Anterior cingulate cortex (tissue), 58 donors: ENCODE measurements at regions not wholly inside any gene's neighbourhood (a gene's known extent, or its start where the extent isn't known, plus 50 kb on each side); places are given as distances from the start of the nearest gene placed in this dataset.

Experiments
- DNase-seq, 58 donors: peaks; one replicate each; lab custom pipeline; 2025; lab: John Stamatoyannopoulos, UW

DNA sequence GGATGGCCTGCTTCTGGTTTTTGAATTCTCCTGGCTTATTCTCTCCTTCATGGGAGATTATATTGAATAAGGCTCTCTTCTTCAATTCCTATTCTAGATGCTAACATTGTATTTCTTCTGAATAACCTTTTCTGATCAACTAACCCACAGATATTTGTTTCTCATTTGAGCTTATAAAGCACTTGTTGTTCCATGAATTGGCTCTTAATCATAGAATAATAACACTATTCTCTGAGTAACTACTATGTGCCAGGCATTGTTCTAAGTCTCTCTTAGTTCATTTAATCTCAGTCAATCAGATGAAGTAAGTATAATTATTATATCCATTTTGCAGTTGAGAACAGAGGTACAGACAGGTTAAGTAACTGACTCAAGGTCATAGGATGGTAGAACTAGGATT is 136.3 kb upstream of the MLIP start:
- no peak for DNase-seq

DNA sequence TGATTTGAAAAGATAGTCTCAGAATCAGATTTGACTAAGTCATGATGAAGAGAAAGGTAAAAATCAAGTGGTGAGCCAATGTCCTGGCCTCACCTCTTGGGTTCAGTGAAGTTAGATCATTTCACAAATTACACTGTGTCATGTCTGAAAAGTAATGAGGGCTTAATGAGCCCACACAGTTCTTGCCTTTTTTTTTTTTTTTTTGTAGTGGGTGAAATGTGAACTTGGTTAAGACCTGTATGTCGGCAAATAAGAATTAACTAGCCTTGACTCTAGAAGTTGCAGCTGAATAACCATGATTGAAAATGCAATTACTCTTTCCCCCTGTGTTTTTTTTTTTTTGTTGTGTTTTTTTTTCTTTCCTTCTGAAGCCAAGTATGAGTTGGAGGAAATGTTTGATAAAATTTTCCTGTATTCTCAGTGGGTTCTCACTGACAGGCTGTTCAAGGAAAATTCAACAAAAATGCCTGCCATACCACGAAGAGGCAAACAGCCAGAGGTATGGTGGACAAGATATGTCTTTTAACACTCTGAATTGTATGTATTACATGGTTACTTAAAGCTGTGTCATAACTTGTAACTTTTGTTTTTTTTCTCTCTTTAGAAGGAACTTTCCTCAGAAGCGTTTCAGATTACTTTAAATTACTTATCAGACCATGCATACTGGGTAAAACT is 135.2 kb upstream of the MLIP start:
- DNase-seq = no peak

DNA sequence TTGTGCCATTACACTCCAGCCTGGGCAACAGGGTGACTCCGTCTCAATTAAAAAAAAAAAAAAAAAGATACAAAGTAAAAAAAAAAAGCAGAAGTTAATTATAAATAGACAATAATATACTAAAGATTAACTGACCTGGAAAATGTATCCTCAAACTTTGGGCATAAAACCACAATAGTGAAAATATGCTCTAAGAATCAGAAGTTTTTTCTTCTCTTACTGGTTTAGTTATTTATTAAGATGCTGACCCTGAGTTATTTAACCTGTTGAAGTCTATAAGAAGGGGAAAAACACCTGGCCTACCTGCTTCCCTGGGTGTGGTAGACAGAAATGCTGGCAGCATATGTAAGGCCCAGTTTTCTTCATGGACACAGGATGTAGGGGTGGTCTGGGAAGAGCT is 133.7 kb upstream of the MLIP start:
- no peak for DNase-seq

DNA sequence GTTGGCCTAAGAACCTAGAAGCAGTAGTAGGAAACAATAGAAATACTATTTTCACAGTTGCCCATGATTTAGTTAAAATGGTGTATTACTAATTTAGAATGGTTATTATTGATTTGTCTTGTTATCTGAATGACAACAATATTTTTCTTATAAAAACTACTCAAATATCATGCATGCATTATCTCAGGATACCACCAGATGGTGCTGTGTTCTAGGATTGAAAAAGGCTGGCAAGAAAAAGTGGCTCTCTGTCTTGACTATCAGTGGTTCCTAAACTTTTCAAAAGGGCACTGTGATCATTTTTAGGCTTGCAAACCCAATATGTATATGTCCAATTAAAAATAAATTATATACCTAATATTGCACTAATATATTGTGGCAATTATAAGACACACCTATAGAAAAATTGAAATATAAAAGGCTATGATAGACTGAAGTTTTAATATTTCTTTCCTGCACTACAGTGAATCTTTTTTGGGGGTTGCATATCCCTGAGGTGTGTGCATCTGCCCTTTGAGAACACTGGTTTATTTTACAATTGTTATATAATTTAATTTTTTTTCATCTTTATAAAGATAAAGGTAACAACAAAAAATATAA is 131.7 kb upstream of the MLIP start:
- peak in 5 of 58 donors; percentile 1 to 45 (median 6) for DNase-seq

DNA sequence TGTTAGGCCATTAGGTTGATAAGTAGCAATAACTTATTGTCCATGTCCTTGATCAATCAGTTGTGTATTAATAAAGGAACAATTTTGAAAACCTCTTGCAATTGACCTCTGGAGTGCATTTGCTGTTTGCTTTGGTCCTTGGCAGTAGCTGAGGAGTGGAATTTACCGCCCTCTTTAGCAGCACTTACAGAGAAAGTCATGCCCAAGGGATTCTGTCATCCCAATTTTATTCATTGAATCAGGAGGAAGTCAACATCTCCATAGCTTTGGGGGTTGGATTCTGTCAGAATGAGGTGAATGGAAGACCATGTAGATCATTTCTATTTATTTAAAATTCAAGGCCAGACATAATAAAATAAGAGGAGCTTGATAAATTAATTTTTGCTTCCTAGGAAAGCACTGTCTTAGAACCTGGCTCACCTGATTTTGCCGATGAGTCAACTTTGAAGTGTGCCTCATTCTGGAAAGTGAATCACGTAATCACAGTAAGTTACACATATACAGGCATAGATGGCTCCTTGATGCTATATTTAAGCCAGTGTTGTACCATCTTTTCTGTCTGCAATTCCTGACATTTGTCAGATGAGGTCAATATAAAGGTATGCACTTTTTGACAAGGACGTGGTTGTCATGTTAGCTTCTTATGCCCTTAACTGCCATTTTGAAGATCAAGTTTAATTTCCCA is 128.7 kb upstream of the MLIP start:
- no peak for DNase-seq

DNA sequence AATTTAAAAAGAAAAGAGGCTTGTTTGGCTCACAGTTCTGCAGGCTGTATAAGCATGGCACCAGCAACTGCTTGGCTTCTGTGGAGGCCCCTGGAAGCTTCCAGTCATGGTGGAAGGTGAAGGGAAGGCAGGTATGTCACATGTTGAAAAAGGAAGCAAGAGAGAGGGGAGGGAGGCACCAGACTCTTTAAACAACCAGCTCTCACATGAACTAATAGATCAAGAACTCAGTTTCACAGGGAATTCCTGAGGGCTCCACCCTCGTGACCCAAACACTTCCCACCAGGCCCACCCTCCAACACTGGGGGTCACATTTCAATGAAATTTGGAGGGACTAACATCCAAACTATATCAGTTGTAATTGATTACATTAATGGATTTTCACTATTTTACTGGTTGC is 127.9 kb upstream of the MLIP start:
- no peak for DNase-seq

DNA sequence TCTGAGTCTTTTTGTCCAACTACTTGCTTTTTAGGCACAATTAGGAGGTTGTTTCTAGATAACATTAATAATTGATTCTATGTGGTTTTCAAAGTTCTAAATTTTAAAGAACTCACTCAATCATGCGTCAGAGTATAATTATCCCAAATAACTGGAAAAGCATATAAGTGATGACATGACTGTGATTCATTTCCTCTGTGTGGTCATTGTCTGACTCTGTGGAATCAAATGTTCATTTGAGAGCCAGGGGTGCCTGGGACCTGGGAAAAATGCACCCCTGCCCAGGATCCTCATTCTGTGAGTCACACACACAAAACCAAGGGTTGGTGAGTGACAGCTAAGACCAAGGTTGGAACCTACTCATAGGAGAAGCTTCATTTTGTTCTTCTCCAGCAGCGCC is 127.1 kb upstream of the MLIP start:
- DNase-seq = no peak

DNA sequence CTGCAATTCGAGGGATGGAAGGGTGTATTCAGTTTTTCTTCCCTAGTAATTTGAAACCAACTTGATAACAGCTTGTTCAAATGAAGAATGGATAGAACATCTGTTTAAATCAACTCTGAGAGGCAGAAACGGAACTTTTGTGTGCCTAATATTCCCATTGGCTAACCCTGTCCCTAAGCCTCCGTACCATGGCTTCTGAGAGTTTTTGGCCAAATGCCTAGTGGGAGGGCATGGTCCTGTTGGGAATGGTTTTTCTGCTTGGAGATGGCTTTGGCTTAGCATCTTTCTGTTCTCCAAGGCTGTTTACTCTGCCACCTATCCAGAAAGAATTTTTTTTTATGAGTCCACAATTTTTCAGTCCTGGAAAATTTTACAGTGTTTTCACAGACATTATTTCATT is 126.7 kb upstream of the MLIP start:
- no peak for DNase-seq

DNA sequence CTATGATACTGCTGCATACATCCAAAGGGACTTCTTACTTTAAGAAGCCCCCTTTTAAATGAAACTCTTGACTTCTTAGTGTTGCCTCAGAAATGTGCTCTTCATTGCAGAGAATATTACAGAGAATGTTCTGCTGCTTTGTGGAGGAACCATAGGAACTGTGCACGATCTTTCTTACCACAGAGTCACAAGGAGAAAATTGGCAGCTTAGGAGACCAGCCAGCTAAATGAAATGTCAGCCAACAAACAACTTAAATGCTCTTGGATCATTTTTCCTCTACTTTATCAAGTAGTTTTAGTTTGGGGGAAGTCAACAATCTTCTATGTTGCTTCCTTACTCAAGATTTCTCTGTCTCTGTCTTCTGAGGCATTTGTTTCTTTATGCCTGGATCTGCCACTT is 125.9 kb upstream of the MLIP start:
- DNase-seq = no peak

DNA sequence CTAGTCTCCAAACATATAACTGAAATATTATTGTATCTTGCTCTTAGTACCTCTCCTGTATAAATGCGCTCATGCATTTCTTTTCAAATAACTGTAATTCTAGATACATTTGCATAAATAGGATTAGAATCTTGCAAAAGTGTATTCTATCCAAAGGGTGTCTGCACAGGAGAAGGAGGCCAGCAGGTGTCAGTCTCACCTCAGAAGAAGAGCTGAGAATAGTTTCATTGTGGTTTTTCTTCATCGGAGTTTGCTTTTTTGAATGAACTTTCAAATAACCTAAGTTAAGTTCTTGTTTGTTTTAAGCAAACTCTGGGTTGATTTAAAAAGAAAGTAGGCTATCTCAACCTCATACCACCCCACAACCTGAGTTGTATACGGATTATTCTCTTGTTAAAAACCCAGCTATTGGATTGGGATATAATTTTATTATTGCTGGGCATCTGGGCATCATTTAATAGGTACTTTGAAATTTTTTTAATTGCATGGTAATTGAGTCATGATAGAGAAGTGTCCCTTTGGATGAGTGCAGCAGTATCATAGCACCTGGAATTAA is 125.0 kb upstream of the MLIP start:
- peak in 18 of 58 donors; percentile 1 to 55 (median 12) for DNase-seq

DNA sequence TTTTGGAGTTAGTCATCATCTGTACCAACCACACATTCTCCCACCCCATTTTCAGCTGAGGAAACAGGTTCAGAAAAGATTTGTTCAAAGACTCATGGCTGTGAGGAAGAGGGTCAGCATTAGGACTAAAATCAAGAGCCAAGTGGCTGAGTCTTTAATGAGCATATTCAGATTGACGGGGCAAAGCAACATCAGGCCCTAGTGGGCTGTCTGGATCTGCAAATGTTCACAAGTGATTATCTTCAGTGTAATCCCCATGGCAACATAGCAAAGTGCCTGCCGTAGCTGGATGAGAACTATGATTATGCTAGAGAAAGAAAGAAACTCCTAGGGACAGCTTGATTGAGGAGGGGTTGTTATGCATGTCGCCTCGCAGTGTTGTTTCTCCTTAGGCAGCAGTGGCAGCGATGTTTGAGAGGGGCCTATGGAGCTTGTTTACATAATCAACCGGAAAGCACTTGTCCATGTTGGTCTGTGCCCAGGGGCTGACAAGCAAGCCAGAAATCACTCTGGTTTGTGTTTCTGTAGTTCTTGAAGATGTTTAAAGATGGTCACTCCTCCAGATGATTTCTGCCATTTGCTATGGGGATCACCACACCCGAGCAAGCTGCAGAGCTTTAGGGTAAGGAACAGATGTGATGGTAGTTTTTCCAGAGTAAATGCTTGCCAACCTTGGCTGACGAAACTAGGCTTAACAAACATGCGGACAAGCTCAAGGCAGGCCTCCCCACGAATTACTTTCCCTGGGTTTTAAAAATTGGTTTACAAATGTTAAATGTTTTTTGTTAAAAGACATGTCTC is 124.3 kb upstream of the MLIP start:
- DNase-seq = peak in 24 of 58 donors; percentile 2 to 49 (median 14)

DNA sequence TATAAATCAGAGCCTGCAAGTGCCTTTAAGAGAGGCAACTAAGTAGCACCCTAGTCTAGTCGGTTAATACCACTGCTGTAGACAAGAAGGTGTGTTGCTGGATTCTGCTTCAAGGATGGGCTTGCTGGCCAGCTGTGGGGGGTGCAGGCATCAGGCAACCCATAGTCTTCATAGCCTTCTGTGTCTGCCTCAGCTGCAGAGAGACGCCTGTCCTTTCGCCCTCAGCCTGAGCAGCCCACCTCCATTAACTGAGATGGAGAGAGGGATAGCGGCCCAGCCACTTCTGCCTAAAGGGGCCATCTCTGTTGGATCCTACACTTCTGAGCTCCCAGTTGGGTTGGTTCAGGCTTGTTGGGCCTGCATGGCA is 123.7 kb upstream of the MLIP start:
- no peak for DNase-seq

DNA sequence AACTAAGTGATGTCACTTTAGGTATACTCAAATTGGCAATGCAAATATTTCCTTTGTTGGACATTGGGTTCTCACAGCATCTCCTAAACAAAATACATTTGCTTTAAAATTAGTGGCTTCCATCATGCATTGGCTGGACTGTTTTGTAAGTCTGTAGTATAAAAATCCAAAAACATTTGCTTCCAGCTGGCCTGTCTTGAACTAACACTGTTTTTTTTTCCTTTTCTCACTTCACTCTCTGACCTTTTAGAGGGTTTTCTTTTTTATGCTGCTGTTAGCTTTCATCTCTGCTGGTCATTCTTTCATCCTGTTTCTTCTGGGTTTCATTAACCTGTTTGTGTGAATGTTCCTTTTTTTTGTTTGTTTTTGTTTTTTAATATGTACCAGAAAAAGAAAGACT is 121.7 kb upstream of the MLIP start:
- no peak for DNase-seq

DNA sequence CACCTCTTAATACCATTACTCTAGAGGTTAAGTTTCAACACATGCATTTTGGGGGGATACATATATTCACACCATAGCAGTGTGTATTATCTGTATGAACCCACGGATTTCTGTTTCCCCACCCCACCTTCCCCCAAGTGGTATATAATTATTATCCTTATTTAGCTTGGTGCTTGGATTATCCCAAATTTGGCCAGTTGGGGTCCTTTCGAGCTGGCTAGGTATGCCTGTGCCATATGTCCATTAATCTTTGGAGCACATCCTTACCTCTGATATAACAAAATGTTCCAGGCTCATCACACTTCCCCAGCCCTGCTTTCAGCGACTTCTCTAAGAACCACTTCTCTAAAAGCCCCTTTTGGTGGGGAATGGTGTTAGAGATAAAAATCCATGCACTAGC is 118.7 kb upstream of the MLIP start:
- no peak for DNase-seq

DNA sequence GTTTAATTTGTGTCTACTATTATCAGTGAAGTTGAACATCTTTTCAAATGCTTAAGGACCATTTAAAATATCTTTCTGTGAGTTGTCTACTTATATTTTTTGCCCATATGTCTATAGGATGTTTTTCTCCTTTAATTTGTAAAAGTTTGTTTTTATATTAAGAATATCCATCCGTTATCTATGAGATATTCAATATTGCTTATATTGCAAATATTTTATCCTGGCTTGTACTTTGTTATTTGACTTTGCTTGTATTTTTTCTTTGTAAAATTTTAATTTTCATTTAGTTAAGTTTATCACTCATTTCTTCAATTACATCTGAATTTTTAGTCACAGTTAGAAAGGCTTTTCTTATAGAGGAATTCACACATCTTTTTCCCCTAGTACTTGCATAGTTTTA is 117.0 kb upstream of the MLIP start:
- no peak for DNase-seq

DNA sequence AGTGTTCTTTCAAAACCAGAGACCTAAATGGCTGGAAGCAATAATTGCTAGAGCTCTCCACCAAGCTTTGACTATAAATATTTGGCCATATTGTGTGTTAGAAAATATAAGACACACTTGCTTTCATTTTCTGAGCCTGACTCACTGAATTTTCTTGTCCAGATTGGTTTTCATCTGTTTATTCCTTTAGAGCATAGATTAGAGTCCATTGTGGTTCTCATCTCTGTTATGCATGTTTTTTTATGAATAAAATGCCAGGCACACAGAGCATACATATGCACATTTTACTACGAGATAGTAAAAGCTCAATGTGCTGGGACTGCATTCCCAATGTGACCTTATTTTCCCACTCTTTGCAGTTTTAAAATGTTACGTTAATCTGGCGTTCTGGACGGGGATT is 115.3 kb upstream of the MLIP start:
- DNase-seq = no peak

DNA sequence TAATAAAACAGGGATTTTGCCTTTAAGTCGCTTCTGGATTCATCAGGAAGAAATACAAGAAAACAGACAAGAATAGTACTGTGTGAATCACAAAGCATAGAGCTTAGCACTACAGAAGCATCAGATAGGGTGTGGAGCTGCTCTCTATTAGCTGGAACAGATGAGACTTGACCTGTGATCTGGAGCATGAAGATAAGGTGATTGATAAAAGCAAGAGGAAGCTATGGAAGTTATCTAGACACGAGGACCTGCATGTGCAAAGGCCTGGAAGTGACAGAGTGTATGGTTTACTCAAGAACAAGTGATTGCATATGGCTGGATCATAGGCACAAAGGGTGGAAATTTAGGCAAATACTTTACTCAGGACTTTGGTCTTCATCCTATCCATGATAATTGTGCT is 112.9 kb upstream of the MLIP start:
- DNase-seq = no peak

DNA sequence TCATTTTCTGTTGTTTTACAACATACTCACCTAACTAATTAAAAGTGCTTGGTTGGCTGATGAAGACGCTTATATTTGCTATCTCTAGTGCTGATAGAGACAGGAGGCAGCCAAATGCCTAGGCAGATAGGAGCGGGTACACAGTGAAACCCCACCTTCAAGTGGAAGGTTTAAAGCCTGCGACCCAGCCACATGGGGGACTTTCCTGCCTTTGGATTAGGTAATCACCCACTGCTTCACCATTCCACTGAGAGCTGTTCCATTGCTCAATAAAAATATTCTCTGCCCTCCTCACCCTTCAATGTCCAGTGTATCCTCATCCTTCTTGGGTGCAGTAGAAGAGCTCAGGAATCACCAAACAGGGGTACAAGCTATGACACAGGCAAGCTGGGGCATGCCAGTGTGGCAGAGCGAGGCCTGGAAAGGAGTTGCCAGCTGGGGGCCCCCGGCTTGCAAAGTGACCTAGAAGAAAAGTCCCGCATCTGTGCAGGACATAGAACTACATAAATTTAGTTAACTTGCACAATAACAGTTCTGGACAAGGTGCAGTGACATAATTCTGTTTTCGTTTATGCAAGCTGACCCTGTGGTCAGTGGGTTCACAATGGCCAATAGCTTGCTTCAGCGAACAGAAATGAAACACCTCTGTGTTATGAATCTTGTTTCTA is 112.0 kb upstream of the MLIP start:
- DNase-seq = no peak

DNA sequence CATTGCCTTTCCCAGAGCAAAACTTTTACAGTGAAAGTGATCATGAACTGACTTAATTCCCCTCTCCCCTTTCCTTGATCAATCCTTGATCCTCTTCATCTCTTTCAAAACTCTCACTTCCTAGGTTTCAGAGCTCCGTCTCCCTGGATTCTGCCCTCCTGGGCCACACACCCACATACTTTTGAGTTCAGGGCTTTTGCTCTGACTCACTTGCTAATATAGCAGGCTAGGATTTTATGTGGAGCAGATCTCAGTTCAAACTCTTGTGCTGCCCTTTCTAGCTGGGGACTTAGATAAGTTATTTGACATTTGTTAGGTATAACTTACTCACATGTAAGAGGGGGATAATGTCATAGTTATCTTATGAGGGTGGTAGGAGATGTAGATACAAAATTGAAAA is 109.1 kb upstream of the MLIP start:
- no peak for DNase-seq

DNA sequence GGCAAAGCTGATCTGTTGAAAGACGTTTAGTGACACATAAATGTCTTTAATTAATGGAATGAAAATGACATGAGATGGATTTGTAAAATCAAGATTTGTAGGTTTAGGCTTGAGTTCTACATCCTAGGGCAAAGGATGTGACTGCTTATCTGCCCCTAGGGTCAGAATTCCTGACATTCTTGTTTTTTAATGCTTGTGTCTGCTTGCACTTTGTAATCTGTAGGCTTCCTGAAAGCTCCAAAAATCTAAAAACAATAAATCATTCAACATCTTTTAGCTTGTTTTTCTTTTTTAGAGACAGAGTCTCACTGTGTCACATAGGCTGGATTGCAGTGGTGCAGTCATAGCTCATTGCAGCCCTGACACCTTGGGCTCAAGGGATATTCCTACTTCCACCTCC is 107.9 kb upstream of the MLIP start:
- no peak for DNase-seq

DNA sequence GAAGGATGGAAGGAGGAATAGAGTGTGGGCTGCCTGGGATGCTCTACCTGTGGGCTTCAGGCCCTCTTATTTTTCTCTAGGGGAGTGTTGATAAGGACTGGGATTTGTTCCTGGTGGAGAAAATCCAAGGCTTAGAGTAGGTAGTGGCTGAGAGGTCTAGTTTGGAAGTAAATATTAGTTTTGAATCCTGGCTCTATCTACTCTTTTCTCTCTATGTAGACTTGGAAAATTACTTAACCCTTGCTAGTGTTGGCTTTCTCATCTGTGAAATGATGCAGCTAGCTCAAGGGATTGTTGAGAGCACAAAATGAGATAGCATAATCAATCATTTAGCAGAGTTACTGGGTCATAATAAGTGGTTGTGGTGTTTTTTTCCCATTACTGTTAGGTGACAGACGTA is 102.7 kb upstream of the MLIP start:
- DNase-seq = no peak
